ENCODE measurements at regions not wholly inside any gene's neighbourhood (a gene's known extent, or its start where the extent isn't known, plus 50 kb on each side); places are given as distances from the start of the nearest gene placed in this dataset.
"Not testable (repeated sequence)": the region's sequence is repeated elsewhere in the genome, so short reads cannot be mapped to it uniquely, and the experiment has no call there.

DNA sequence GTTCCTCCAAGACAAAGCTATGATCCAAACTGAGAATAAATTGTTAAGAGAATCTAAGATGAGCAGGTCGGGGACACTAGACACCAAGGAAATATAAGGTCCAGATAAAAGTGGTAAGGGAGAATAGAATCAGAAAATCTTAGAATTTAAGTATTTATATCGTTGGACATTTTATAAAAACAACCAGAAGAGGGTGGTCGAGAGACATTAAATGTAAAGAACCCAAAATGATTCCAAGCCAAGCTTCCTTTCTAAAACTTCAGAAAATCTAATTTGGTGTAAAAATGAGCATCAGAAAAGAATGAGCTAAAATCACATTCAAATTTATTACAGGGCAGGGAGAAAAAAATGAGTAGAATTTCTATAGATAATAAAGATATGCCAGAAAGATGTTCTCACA is 97.8 kb upstream of the OGFRL1 start:
- H3K27ac ChIP-seq, result no peak overlapping the region
- no peak for DNase-seq (ENCODE audit: low read depth, low spot score)

DNA sequence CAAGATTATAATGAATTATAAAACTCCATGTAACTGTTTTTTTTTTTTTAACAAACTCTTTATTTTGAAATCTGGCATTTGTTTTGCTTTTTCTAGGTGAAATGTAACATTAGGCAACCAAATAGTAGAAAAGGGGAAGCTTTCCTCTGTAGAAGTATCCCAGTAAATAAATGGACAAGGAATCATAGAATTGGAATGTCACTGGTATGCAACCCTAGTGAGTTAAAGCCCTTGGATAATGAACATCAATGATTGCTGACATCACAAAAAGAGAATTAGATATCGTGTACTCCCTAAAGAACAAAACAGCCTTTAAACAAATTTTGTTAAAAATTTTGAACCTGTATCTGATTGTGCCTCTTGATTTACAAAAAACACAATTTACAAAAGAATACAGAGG is 93.9 kb upstream of the OGFRL1 start:
- H3K27ac ChIP-seq, result no peak overlapping the region

DNA sequence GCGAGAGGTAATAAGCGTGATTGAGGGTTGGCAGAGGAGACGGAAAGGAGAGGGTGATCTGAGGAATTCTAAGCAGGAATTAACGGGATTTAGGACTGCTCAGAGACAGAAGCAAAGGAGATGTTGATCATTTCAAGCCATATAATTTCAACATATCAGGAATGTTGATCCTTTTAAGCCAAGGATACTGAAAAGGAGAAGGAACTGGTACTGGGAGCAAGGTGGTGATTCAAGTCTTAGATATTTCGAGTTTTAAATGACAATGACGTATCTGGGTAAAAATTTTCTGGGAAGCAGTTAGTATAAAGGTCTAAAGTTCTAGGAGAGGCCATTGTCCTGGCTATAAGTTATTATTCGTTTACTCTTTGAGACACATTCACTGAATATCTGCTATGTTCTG is 91.3 kb upstream of the OGFRL1 start:
- H3K27ac ChIP-seq, result no peak overlapping the region
- DNase-seq (ENCODE audit: low read depth, low spot score), result no peak

More for the DNA sequence above, 93.9 kb upstream of the OGFRL1 start:
- DNase-seq (ENCODE audit: low read depth, low spot score), result no peak

DNA sequence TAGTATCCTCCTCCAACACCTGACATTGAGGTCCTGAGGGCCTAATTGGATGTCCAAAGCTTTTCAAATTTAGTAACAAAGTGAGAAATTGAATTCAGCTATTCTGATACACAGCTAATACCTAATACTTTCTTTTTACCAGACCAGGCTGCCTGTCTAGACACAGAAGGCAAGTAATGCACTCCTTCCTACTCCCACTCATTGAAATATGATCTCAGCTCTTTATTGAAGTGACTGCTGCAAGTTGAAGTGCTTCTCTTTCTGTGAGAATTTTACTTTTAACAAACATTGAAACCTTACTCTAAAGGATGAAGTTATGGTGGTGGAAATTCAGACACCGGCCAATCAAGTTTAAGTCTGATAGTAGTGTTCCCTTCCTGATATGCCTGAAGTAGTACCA is 90.8 kb upstream of the OGFRL1 start:
- no peak for DNase-seq (ENCODE audit: low read depth, low spot score)

DNA sequence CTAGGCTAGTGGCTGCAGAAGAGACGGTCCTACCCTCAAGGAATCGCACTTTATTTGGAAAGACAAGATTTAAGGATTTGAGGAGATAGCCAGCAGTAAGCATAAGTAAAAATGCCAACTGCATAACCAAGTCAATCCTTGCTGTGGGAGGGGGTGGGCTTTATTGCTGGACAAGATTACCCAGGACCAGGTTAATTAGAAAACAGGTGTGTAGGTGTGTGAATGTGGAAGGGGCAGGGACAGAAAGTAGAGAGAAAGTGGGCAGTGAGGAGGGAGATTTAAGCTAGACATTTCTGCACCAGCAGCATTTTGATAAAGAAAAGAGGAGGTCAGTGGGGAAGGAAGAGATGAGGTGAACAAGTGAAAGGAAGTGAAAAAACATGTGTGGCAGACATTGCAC is 89.7 kb upstream of the OGFRL1 start:
- DNase-seq (ENCODE audit: low read depth, low spot score), result no peak
- no peak overlapping the region for H3K27ac ChIP-seq

More for the DNA sequence above, 90.8 kb upstream of the OGFRL1 start:
- no peak overlapping the region for H3K27ac ChIP-seq

DNA sequence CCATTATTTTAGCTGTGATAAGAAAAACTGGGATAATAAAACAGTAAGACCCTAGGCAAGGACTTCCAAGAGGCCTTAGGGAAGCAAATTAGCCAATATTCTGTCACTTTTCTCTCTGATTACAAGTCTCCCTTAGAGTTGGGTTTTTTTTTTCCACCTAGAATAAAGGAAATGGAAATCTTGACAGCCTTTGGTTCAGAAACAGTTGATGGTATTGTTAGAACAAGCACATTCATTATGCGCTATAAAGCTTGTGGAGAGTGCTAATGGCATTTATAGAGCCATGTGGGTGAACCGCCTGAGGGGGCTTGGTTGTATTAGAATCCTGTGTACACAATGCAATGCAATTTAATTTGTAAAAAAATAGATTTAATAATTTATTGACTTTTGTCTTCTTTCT is 88.9 kb upstream of the OGFRL1 start:
- DNase-seq (ENCODE audit: low read depth, low spot score), result no peak
- no peak overlapping the region for H3K27ac ChIP-seq

DNA sequence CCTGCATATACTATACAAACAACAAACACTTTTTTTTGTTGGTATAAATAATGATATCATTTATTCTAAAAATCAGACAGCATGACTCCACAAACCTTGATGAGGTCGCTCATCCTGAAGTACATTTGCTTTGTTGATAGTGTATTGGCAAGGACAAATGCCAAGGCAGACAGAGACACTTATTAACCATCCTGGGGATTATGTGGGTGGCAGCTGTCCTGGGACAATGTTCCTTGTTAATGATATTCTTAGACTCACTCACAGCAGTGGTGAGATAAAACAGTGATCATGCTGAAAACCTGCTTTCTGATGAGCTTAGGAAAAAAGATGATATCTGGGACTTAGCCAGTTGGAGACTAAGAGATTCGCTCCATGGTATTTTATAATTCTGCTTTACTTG is 85.4 kb upstream of the OGFRL1 start:
- no peak for DNase-seq (ENCODE audit: low read depth, low spot score)
- H3K27ac ChIP-seq, result no peak overlapping the region

DNA sequence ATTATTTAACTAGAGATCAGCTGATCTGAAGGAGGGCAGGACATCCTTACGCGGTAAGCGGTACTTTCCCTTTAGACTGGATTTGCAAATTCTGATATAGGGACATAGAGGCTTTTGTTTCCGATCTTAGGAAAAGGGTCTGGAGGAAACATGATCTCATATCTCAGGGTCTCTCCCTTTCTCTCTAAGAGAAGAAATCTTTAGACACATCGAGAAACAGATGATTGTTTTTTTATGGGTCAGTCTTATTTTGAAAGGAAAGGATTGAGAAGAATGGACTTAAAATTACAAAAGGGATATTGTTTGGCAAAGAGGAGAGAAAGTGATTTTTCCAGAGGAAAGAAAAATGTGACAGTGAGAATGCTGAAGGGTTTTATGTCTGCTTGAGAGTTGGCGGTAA is 83.9 kb upstream of the OGFRL1 start:
- H3K27ac ChIP-seq, result no peak overlapping the region
- DNase-seq (ENCODE audit: low read depth, low spot score), result no peak

DNA sequence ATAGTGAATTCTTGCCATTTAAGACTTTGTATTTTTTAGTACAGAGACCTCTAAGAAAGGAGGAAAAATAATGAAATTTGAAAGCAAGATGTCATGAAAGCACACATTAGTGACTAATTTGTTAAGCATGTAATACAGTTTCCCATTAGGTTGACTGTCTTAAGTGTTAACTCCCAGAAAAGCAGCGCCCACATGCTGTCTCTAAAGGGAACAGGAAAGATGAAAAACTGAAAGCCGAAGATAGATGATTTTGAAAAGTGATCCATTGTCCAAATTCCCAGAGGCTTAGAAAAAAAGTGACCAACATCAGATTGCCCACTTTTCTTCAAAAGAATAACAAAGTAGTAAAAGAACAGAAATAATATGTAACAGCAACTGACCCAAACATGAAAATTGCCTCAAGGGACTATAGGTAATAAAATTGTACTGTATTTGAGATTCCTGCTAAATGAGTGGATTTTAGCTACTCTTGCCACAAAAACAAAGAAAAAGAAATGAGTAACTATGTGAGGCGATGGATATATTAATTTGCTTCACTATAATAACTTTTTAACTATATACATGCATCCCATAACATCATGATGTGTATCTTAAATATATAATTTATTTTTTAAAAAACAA is 83.2 kb upstream of the OGFRL1 start:
- no peak for DNase-seq (ENCODE audit: low read depth, low spot score)
- no peak overlapping the region for H3K27ac ChIP-seq

DNA sequence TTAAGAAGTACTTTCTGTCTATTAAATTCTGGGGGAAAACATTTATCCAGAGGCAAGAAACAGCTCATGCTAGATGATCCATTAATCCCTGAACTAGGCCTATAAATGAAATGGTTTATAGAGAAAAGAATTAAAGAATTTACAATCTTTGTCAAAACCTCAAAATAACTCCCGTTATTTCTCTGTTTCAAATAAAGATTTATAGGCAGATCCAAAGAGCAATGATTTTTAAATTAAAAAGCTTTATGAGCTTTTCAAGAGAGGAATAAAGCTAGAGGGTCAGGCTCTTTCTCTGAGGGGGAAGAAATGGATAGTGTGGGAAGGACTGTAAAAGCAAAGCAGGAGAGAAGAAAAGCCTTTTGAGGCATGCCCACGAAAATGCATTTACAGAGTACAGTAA is 82.5 kb upstream of the OGFRL1 start:
- no peak overlapping the region for H3K27ac ChIP-seq
- no peak for DNase-seq (ENCODE audit: low read depth, low spot score)

DNA sequence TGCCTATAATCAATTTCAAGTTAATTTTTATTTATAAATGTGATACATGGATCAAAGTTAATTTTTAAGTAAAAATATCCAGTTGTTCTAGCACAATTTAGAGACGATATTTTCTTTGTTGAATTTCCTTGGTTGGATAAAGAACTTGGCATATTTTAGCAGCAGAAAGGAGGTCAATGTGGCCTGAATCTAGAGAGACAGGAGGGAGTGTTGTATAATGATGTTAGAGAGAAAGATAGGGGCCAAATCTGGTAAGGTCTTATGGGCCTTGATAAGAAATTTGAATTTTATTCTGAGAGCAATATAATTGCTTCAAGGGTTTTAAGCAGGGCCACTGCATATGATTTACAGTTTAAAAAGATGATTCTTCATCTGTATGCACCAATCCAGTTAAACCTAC is 79.4 kb upstream of the OGFRL1 start:
- no peak overlapping the region for H3K27ac ChIP-seq
- no peak for DNase-seq (ENCODE audit: low read depth, low spot score)

DNA sequence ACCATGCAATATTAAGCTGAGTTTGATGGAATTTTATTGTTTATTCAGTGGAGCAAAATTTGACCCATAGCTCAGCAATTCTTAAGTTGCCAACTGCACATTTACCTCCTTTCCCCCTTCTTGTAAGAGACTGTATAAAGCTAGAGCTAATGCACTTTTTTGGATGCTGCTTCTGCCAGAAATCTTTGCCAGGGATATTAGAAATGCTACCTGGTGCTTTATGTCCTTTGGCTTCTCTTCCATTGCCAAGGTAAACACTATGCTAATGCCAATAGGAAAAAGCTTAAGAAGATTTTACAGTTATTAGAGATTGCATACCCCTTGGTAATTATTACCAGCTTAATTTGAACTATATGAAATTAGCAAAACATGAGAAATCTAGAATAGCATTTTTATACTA is 79.0 kb upstream of the OGFRL1 start:
- H3K27ac ChIP-seq, result no peak overlapping the region
- DNase-seq (ENCODE audit: low read depth, low spot score), result no peak

DNA sequence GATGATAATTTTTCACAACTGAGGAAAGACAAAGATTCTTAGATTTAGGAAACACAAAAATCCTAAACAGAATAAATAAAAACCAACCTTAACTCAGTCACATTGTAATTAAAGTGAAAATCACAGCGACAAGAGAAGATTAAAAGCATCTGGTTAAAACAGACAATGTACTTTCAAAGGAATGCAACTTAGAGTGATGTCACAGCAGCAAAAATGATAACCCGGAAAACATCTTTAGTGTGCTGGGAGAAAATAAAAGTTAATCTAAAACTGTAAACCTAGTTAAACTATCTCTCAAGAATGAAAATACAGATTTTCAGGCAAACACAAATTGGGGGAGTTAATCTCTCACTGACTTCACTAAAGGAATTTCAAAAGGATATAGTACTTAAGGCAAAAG is 76.8 kb upstream of the OGFRL1 start:
- no peak overlapping the region for H3K27ac ChIP-seq
- DNase-seq (ENCODE audit: low read depth, low spot score), result no peak

DNA sequence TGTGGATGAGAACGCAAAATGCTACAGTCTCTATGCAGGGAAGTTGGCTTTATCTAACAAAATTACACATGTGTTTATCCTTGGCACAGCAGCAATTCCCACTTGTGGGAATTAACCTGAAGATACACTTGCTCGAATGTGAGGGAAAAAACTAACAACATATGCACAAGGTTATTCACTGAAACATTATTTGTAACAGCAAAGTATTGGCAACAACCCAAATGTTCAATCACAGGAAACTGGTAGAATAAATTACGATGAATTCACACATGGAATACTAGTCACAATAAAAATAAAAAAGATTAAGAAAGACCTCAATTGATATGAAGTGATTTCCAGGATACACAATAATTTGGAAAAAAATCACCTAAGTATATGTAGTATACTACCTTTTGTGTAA is 68.1 kb upstream of the OGFRL1 start:
- no peak overlapping the region for H3K27ac ChIP-seq
- no peak for DNase-seq (ENCODE audit: low read depth, low spot score)

DNA sequence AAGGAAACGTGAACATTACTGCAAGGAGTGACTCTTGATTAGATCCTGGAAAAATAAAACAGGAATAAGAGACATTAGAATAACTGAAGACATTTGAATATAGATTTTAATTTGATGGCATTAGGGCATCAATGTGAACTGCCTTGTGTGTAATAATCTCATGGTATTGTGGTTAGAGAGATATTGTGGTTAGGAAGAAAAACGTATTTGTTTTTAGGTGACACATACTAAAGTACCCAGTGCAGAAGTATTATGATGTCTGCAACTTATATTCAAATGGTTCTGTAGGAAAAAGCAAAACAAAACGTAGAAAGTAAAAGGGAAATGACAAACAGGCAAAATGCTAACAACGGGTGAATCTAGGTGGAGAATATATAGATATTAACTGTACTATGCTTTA is 65.9 kb upstream of the OGFRL1 start:
- no peak for DNase-seq (ENCODE audit: low read depth, low spot score)
- no peak overlapping the region for H3K27ac ChIP-seq

DNA sequence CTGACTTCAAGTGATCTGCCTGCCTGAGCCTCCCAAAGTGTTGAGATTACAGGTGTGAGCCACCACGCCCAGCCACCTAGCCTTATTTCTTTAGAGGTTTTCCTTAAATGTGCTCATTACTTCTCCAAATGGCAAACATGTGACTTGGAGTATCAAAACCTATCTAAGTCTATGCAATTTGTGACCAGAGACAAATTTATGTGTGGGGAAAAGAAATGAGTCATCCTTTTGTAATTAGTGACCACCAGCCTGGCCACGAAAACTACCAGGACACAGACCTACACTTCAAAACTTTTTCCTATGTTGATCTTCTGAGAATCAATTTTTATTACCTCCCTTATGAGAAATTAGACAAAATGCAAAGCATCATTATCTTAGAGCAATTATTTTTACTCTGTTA is 64.6 kb upstream of the OGFRL1 start:
- DNase-seq (ENCODE audit: low read depth, low spot score), result no peak
- H3K27ac ChIP-seq, result no peak overlapping the region

DNA sequence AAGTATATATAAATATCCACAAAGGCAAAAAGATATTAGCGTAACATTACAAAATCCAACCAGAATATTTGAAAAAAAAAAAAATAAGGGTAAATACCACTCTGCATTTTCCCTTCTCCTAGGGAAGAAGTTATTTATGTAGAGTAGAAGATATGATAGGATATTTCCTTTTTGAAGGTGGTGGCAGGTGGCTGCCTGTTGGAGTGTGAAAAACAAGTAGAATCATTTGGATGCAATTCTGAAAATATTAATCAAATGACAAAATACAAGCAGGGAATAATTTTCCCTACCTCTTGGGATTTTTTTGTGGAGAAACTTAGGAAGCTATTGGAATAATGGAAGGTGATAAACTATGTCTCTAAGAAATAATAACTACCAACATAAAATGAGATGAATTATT is 62.5 kb upstream of the OGFRL1 start:
- DNase-seq (ENCODE audit: low read depth, low spot score), result no peak

DNA sequence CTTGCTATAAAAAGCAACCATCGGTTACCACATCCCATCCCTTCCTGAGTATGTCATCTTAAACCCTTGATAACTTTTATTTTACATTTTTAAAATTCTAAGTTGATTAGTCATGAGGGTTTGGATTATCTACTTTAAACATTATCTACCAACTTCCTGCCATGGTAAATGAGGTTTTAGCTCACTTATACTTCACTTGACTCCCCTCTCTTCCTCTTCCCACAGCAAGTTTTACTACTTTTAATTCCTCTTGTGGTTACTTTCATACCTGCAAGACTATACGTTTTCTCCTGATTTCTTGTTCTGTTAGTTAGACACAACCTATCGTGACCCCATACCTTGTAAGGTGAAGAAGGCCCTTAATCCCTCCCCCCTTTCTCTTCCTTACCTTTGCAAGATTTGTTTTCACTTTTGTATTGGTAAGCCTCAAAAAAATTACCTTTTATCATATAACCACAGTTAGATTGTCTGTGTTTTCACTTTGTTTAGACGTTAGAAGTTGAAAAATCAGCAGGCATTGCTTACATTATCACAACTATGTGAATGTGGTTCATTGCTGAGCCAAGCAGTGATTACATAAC is 60.1 kb upstream of the OGFRL1 start:
- no peak overlapping the region for H3K27ac ChIP-seq
- no peak for DNase-seq (ENCODE audit: low read depth, low spot score)

More for the DNA sequence above, 62.5 kb upstream of the OGFRL1 start:
- no peak overlapping the region for H3K27ac ChIP-seq

DNA sequence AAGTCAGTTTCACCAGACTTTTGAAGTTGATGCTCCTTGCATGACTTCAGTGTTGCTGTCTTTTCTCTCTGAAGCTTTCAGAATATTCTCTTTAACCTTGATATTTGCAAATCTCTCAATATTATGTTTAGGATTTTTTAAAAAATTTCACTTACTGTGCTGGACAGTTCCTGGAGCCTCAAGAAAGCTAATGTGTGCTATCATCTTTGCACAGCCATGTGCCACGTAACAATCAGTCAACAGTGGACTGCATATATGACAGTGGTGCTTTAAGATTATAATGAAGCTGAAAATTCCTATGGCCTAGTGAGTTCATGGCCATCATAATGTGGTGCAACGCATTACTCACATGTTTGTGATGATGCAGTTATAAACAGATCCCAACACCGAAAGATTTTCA is 59.1 kb upstream of the OGFRL1 start:
- no peak for DNase-seq (ENCODE audit: low read depth, low spot score)
- no peak overlapping the region for H3K27ac ChIP-seq

DNA sequence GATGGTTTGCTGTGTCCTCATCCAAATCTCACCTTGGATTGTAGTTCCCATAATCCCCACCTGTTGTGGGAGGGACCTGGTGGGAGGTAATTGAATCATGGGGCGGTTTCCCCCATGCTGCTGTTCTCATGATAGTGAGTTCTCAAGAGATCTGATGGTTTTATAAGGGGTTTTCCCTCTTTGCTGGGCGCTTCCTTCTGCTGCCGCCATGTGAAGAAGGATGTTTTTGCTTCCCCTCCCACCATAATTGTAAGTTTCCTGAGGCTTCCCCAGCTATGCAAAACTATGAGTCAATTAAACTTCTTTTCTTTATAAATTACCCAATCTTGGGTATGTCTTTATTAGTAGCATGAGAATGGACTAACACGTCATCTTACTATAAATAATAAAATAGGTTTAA is 55.7 kb upstream of the OGFRL1 start:
- H3K27ac ChIP-seq; DNase-seq (ENCODE audit: low read depth, low spot score): not testable (repeated sequence)

DNA sequence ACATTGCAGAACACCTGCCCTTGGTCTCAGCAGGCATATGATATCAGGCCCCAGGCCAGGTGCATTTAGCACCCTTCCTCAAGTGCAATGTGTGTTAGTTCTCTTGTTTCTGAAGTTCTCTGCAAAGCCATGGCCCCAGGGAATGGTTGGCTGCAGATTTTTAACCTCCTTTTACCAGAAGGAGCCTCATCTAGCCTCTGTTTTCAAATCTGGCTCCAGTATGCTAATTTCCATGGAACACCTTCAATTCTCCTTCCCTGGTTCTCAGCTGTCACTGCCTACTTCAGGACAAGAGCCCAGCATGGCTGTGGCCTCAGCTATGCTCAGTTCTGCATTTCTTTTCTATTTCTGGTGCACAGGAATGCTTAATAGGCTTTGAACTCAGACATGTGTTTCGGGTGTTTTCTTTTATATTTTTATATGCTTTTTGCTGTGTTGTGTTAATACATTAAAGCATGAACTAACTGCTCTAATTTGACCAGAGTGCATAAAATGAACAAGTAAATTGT is 51.6 kb upstream of the OGFRL1 start:
- H3K27ac ChIP-seq, result no peak overlapping the region
- DNase-seq (ENCODE audit: low read depth, low spot score), result no peak

DNA sequence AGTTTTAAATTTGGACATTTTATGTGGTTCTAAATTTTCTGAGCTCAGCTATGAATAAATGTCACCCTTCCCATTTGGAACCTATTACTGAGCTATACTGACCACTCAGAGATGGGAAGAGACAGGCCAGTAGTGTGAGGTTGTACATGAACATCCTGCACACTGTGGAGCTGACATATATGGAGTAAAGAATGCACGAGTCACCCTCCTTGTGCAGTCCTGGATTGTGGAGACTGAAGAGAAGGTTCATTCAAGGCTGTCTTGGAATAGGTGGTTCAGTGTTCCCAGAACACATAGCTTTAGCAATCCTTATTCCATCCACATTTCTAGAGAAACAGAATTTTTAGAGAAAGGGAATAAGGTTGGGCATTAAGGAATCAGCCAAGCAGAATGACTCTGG is 50.3 kb upstream of the OGFRL1 start:
- DNase-seq (ENCODE audit: low read depth, low spot score), result no peak
- H3K27ac ChIP-seq, result no peak overlapping the region

All from epithelial cell of prostate (primary cell).